Progenitor cell of endocrine pancreas (in vitro differentiated cells): ENCODE measurements at regions not wholly inside any gene's neighbourhood (a gene's known extent, or its start where the extent isn't known, plus 50 kb on each side); places are given as distances from the start of the nearest gene placed in this dataset.
A peak's percentile ranks its signal among the peaks of the same experiment; 100 is the strongest.

Source experiments
- DNase-seq: peaks from one replicate; pipeline ENCODE4 v3.0.0; 2021; ENCODE audit warnings: low spot score; ENCODE audit not compliant: unreplicated experiment
- H3K27ac Mint-ChIP-seq: 2 replicates; pipeline ENCODE4 v1.8.0; 2021; ENCODE audit warnings: mild to moderate bottlenecking, moderate library complexity, mixed read lengths
- H3K27me3 Mint-ChIP-seq: 2 replicates; pipeline ENCODE4 v1.8.0; 2021; ENCODE audit warnings: mixed read lengths
- H3K36me3 Mint-ChIP-seq: 2 replicates; pipeline ENCODE4 v1.8.0; 2022; ENCODE audit warnings: mixed read lengths; ENCODE audit not compliant: insufficient read depth
- H3K4me1 Mint-ChIP-seq: 2 replicates; pipeline ENCODE4 v1.8.0; 2021; ENCODE audit warnings: low read depth, mixed read lengths
- H3K4me3 Mint-ChIP-seq: 2 replicates; pipeline ENCODE4 v1.8.0; 2021; ENCODE audit warnings: low read depth, mild to moderate bottlenecking, moderate library complexity, mixed read lengths
- H3K9me3 Mint-ChIP-seq: 2 replicates; pipeline ENCODE4 v1.8.0; 2021; ENCODE audit warnings: low read depth, mixed read lengths
- CTCF ChIP-seq: fragments of 200-600 bp; sonication (generic); IDR thresholded peaks from one replicate; pipeline ENCODE4 v1.5.0; 2021; ENCODE audit warnings: antibody characterized with exemption, mild to moderate bottlenecking; ENCODE audit not compliant: unreplicated experiment

DNA sequence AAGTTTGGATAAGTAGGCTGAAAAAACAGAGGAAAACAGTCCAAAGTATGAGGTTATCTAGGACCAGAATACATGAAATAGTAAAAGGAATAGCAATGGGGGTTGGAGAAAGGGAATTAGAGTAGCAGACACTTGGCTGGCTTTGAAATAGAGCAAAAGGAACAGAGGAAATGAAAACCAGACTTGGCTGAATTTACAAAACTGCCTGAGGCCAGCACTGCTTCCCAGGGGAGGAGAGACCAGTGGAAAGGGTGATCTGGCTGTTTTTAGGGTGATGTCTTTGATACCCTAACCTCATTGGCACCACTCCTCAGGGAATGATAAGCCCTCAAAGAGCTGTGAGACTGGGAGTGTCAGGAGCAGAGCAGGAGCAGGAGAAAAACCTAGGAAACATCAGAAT lies 413.4 kb upstream of the SLC30A5 start:
- H3K27ac Mint-ChIP-seq, result no peak overlapping the region
- H3K27me3 Mint-ChIP-seq, result peaks cover 6% of the 10 kb centered on the region
- no peaks in the 10 kb centered on the region for H3K36me3 Mint-ChIP-seq
- H3K4me1 Mint-ChIP-seq, result peaks cover 11% of the 10 kb centered on the region
- H3K9me3 Mint-ChIP-seq, result no peaks in the 10 kb centered on the region
- TF ChIP-seq CTCF, result no peak
- no peak for DNase-seq
- no peak overlapping the region for H3K4me3 Mint-ChIP-seq

DNA sequence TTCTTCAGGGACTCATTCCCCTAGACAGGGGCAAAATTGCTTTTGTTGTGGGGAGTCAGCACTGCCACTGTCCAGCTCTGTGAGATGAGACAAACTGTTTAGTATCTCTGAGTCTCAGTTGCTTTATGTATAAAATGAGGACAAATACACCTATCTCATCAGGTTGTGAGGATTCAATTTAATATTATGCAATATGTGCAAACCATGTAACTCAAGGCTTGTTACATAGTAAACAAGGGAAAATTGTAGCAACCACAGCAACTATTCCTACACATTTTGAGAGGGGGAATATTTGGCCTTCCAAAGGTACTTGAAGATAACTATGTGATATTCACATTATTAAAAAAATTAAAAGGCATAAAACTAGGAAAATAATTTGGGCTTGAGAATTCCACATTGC lies 411.9 kb upstream of the SLC30A5 start:
- H3K27me3 Mint-ChIP-seq, result peaks cover 7% of the 10 kb centered on the region
- no peak overlapping the region for H3K27ac Mint-ChIP-seq
- H3K36me3 Mint-ChIP-seq, result no peaks in the 10 kb centered on the region
- H3K4me3 Mint-ChIP-seq, result no peak overlapping the region
- DNase-seq, result no peak
- no peak for TF ChIP-seq CTCF
- H3K4me1 Mint-ChIP-seq, result peaks cover 11% of the 10 kb centered on the region
- no peaks in the 10 kb centered on the region for H3K9me3 Mint-ChIP-seq

DNA sequence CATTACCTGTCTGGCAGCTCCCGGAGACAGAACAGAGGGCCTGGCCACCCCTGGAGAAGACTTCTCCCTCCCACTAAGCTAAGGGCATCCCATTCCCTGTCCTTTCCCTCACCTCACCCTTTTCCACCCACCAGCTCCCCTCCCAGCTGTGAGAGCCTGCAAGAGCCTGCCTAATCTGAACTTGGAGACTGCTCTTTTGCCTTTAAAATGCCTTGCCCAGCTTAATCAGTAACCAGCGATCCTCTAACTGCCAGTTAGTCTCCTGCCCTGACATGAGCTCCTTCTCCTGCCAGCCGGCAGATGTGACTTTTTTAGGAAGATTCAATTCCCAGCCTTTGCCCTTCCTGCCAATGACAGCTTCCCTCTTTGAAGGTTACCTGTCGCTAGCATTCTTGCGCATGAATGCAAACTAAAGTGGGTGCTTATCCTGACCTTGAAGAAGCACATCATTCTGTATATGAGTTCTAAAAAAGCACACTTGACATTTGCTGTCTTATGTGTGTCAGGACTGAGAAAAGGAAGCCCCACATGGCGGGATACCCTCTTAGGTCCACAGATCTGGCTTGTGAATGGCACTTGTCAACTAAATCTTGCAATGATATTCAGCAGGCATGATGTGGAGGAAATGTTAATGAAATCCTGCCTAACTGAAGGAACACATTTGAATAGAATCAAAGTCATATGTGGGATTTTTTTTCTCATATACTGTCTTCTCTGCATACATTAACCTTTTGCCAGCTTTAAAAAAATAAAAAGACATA lies 411.2 kb upstream of the SLC30A5 start:
- Mint-ChIP-seq H3K27me3 (peaks cover 8% of the 10 kb centered on the region), H3K36me3 (no peaks in the 10 kb centered on the region), H3K4me1 (peaks cover 11% of the 10 kb centered on the region), H3K27ac (peak overlapping the region; percentile 67), H3K4me3 (no peak overlapping the region), H3K9me3 (no peaks in the 10 kb centered on the region)
- TF ChIP-seq CTCF, result no peak
- no peak for DNase-seq

DNA sequence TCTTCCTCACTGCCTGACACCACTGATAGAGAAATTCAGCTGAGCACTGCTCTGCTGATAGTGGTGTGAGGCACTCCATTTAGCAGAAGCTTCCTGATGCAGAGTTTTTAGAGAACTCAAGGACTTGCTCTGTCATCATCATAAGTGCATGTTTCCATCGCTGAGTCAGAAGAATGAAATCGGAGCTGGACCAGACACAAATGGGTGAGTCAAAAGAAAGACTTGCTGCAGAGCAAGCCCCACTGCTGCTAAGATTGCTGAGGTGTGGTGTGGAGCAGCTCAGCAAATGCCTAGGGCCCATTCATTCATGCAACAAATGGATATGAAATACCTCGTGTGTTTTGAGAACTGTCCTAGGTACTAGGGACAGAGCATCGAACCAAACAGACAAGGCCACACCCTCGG lies 410.2 kb upstream of the SLC30A5 start:
- no peaks in the 10 kb centered on the region for H3K36me3 Mint-ChIP-seq
- peaks cover 8% of the 10 kb centered on the region for H3K27me3 Mint-ChIP-seq
- H3K4me3 Mint-ChIP-seq, result no peak overlapping the region
- H3K4me1 Mint-ChIP-seq, result peaks cover 11% of the 10 kb centered on the region
- H3K9me3 Mint-ChIP-seq, result no peaks in the 10 kb centered on the region
- no peak for DNase-seq
- H3K27ac Mint-ChIP-seq, result no peak overlapping the region
- no peak for TF ChIP-seq CTCF

DNA sequence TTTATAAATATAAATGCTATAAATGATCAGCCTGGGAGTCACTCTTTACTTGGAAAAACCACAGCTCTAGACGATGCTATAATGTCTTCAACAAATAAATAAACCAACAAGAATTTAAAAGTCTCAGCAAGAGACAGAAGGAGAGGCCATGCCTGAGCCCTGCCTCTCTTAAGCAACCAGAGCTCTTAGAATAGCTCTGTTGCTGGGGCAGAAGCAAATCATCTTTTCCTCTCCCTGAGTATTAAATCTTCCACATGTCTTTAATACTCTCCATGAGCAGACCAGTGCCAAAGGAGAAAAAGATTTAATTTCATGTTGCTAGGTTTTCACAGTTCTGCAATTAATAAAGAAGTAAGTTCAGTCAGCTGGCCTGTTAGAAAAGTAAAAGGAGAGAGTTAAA lies 408.0 kb upstream of the SLC30A5 start:
- peaks cover 2% of the 10 kb centered on the region for H3K9me3 Mint-ChIP-seq
- H3K36me3 Mint-ChIP-seq, result no peaks in the 10 kb centered on the region
- peaks cover 11% of the 10 kb centered on the region for H3K4me1 Mint-ChIP-seq
- H3K27ac Mint-ChIP-seq, result no peak overlapping the region
- TF ChIP-seq CTCF, result no peak
- DNase-seq, result no peak
- H3K4me3 Mint-ChIP-seq, result no peak overlapping the region
- peaks cover 8% of the 10 kb centered on the region for H3K27me3 Mint-ChIP-seq
